Muscle of leg (tissue), 3 donors: ENCODE measurements at regions not wholly inside any gene's neighbourhood (a gene's known extent, or its start where the extent isn't known, plus 50 kb on each side); places are given as distances from the start of the nearest gene placed in this dataset.

Experiments
- DNase-seq: peaks from one replicate; pipeline ENCODE4 v3.0.0; 2013
- H3K27ac ChIP-seq: one replicate; pipeline ENCODE4 v1.5.1; 2013; ENCODE audit warnings: mild to moderate bottlenecking, low read length, control low read depth
- H3K27me3 ChIP-seq: one replicate; pipeline ENCODE4 v1.6.1; 2013; ENCODE audit warnings: low read length; ENCODE audit not compliant: control insufficient read depth, insufficient read depth
- H3K36me3 ChIP-seq: one replicate; pipeline ENCODE4 v1.6.1; 2013; ENCODE audit warnings: low read length; ENCODE audit not compliant: control insufficient read depth, insufficient read depth
- H3K4me1 ChIP-seq: one replicate; pipeline ENCODE4 v1.6.1; 2013; ENCODE audit warnings: low read length; ENCODE audit not compliant: control insufficient read depth, insufficient read depth
- H3K4me3 ChIP-seq: one replicate; pipeline ENCODE4 v1.5.1; 2013; ENCODE audit warnings: low read length, control low read depth
- H3K9me3 ChIP-seq: replicated peaks from 2 replicates; pipeline ENCODE4 v1.6.1; 2013; ENCODE audit warnings: low read depth, low read length; ENCODE audit not compliant: control insufficient read depth
- WGBS: methylation state at CpG from one replicate; pipeline ENCODE4 v1.1.5; 2013; ENCODE audit warnings: missing lambda C conversion rate; ENCODE audit not compliant: insufficient coverage; 5-methylcytosine and 5-hydroxymethylcytosine counted together

GRCh38 chr9:108160039-108160438, 670.5 kb upstream of the KLF4 start:
- H3K27me3 ChIP-seq = no peaks in the 10 kb centered on the region
- H3K4me3 ChIP-seq = no peak overlapping the region
- H3K9me3 ChIP-seq = no peaks in the 10 kb centered on the region
- no peak overlapping the region for H3K27ac ChIP-seq
- DNase-seq = no peak
- no peaks in the 10 kb centered on the region for H3K36me3 ChIP-seq
- WGBS = 100% methylated on average over 1 of the region's 1 CpG
- H3K4me1 ChIP-seq = peaks cover 1% of the 10 kb centered on the region

DNA sequence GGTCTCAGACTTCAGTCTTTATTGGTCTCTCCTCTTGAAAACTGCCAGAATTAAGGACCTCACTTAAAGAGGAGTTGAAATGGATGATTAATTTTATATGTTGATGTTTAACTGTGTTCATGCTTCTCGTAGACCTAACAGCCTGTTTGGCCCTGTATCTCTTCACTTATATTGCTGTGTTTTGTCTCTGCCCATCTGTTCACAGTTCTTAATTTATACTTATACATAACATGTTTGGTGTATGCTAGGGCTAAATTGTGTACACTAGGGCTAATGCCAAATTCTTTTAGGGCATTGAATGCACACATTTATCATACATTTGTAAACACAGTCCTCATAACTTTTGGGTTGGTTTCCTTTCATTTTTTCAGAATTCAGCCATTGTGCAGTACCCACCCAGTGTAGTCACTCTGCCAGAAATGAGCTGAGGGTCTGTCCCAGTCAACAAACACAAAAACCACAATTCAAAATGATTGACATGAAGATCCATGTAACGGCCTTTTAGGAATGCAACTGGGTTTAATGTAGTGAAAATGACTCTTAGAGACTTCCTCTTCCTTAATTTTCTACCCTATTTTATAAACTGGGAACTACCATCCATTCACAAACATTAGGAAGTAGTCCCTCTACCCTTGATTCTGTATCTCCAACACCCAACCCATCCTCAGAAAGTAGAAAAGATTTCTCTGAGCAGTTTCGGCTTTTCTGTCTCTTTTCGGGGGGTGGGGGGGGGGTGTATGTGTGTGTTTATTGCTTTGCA, 668.8 kb upstream of the KLF4 start:
- no CpG with 5 or more reads among the region's 4 CpGs for WGBS
- no peak for DNase-seq
- H3K27ac ChIP-seq = no peak overlapping the region
- H3K9me3 ChIP-seq = no peaks in the 10 kb centered on the region
- no peak overlapping the region for H3K4me3 ChIP-seq
- peaks cover 5% of the 10 kb centered on the region for H3K4me1 ChIP-seq
- no peaks in the 10 kb centered on the region for H3K27me3 ChIP-seq
- H3K36me3 ChIP-seq = no peaks in the 10 kb centered on the region

DNA sequence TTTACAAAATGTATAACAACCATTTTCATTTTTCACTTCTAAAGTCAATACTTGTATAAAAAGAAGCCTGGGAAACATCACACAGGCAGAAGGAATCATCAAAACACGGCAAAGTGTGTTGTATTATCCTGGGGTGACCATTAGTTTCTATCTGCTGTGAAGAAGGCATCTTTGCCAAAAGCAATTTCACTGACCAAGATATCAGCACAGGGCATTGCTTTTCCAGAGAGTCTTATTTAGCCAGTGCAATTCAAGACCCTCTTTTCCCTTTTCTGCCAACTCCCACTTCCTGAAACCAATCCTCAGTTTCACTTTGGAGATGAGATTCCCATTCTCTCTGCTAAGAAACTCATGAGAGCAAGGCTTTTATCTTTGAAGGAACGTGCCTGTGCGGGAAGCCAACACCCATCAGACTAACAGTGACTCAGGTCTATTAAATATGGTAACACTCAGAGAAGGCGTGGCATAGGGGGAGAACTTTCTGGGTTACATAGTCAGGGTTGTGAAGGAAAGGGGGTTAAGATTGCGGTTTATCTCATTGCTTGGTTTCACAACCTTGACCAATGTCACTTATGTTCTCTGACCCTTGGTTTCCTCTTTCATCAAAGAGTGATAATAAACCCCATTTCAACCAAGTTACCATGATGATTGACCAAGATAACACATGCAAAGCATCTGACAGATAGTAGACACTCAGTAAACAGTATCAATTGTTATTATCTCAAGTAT, 666.9 kb upstream of the KLF4 start:
- Histone ChIP-seq H3K36me3 (no peaks in the 10 kb centered on the region), H3K4me1 (peaks cover 5% of the 10 kb centered on the region), H3K9me3 (no peaks in the 10 kb centered on the region), H3K4me3 (no peak overlapping the region), H3K27me3 (no peaks in the 10 kb centered on the region), H3K27ac (no peak overlapping the region)
- whole genome bisulfite sequencing = no CpG with 5 or more reads among the region's 5 CpGs
- DNase-seq = no peak

DNA sequence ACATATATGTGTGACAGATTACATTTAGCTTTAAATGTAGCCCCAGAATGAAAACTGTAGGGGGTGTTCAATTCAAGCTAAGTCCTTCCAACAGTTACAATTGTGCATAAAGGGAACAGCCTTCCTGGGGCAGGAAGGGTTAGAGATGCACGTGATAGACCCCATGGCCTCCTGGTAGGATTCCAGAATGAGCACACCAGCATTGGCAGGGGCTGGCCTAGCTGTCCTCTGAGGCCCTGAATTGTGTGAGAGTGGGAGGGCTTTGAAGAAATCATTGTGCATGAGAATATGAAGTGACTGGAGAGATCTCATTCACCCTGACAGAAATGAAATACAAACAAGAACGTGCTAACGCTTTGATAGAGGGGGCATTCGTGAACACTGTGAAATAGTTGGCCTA, 663.8 kb upstream of the KLF4 start:
- Histone ChIP-seq H3K4me3 (no peak overlapping the region), H3K4me1 (peaks cover 14% of the 10 kb centered on the region)
- DNase-seq = no peak

GRCh38 chr9:108150736-108151586, 661.4 kb upstream of the KLF4 start:
- Histone ChIP-seq H3K4me3 (no peak overlapping the region), H3K4me1 (peaks cover 14% of the 10 kb centered on the region), H3K9me3 (no peaks in the 10 kb centered on the region), H3K36me3 (no peaks in the 10 kb centered on the region), H3K27me3 (no peaks in the 10 kb centered on the region), H3K27ac (no peak overlapping the region)
- WGBS = 30% methylated on average over 6 of the region's 16 CpGs
- DNase-seq = peak; percentile 61

More for the DNA sequence above, 663.8 kb upstream of the KLF4 start:
- Histone ChIP-seq H3K27me3 (no peaks in the 10 kb centered on the region), H3K27ac (no peak overlapping the region), H3K36me3 (no peaks in the 10 kb centered on the region), H3K9me3 (no peaks in the 10 kb centered on the region)
- WGBS = 38% methylated on average over 1 of the region's 4 CpGs

GRCh38 chr9:108149326-108149725, 659.8 kb upstream of the KLF4 start:
- Histone ChIP-seq H3K36me3 (no peaks in the 10 kb centered on the region), H3K27me3 (no peaks in the 10 kb centered on the region), H3K4me1 (peaks cover 9% of the 10 kb centered on the region), H3K27ac (no peak overlapping the region), H3K9me3 (no peaks in the 10 kb centered on the region), H3K4me3 (no peak overlapping the region)
- DNase-seq = no peak
- WGBS = 64% methylated on average over 3 of the region's 4 CpGs

DNA sequence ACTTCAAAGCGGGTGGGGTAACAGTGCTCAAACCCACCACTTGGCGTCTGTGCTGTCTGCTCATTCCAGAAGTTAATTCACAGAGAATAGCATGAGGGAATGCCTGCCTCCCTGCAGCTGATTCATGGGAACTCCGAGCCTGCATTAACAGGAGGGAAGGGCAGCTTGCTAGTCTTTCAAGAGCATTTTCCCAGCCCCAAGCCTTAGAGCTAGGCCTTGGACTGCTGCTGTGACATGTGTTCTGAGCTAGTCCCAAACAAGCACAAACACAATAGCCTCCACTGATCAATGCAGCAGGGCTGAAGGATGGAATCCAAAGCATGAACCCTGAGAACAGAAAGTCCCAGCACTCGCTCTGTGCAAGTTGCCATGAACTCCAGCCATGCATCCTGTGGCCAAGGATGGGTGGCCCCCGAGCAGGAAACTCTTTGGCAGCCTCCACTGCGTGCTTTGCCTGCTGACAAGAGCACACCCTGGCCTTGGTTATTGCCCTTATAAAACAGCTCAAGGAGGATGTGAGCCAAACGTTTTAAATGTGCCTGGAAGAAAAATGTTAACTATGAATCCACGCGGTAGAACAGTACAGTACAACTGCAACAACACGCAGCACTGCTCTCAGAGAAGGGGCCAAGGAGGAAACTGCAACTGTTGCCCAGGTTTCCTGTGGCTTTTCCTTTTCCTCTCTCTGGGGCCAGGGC, 653.1 kb upstream of the KLF4 start:
- no peaks in the 10 kb centered on the region for H3K9me3 ChIP-seq
- no peak overlapping the region for H3K4me3 ChIP-seq
- WGBS = 4% methylated on average over 6 of the region's 10 CpGs
- no peaks in the 10 kb centered on the region for H3K36me3 ChIP-seq
- H3K4me1 ChIP-seq = peaks cover 15% of the 10 kb centered on the region
- DNase-seq = peak; percentile 95
- H3K27ac ChIP-seq = peak overlapping the region; percentile 63
- no peaks in the 10 kb centered on the region for H3K27me3 ChIP-seq

DNA sequence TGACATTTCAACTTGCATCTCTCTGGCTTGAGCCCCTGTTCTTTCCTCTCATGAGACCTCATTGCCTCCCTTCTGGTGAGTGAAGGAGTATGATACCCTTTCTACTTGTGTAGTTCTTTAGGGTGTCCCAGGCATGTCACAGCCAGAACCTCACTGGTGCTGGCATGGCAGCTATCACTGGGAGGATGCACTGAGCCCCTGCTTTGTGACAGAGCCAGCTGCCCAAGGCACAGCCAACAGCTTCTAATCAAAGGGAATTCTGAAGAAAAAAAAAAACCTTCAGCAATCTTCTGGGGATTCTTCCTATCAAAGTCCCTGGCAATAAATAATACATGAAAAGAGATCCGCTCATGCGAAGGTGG, 652.6 kb upstream of the KLF4 start:
- Histone ChIP-seq H3K27ac (peak overlapping the region; percentile 63), H3K36me3 (no peaks in the 10 kb centered on the region), H3K27me3 (no peaks in the 10 kb centered on the region), H3K9me3 (no peaks in the 10 kb centered on the region), H3K4me3 (no peak overlapping the region), H3K4me1 (peaks cover 15% of the 10 kb centered on the region)
- no peak for DNase-seq
- WGBS = 34% methylated on average over 2 of the region's 2 CpGs

DNA sequence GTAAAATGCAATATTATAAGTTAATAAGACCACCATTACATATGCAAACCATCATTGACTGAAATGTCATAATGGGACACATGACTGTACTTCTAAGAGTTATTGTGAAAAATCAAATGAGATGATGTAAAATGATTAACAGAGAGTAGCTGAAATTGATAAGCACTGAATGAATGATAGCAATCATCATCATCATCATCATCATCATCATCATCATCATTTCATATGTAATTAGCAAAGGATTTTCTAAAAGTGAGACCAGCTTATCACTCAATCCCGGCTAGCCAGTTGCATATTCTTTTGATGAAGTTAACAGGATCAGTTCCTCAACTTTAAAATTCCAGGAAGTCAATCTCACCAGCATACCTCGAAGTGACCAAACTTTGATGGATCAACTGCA, 650.3 kb upstream of the KLF4 start:
- H3K27me3 ChIP-seq = no peaks in the 10 kb centered on the region
- H3K9me3 ChIP-seq = no peaks in the 10 kb centered on the region
- DNase-seq = no peak
- no CpG with 5 or more reads among the region's 2 CpGs for WGBS
- H3K36me3 ChIP-seq = no peaks in the 10 kb centered on the region
- H3K27ac ChIP-seq = no peak overlapping the region
- H3K4me3 ChIP-seq = no peak overlapping the region
- peaks cover 15% of the 10 kb centered on the region for H3K4me1 ChIP-seq
